ENCODE measurements at regions not wholly inside any gene's neighbourhood (a gene's known extent, or its start where the extent isn't known, plus 50 kb on each side); places are given as distances from the start of the nearest gene placed in this dataset.
"Not testable (repeated sequence)": the region's sequence is repeated elsewhere in the genome, so short reads cannot be mapped to it uniquely, and the experiment has no call there.

DNA sequence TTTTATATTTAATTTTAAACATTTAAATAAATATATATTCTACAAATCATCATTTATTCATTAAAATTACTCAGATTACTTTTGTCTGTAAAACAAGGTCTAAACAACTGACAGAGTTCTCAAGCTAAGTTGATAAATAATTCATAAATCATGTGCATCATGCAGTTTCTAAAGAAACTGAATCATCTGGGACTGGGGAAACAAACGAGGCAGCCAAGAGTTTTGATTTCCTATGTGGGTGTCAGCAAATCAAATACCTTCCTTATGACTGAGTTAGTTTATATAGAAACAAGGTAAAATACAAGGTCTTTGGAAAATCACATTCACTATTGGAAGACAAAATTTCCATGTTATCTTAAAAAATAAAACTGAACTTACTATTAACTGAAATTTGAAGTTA lies 149.9 kb upstream of the BEND6 start:
- DNase-seq (ENCODE audit: low read depth), result peak; percentile 35

DNA sequence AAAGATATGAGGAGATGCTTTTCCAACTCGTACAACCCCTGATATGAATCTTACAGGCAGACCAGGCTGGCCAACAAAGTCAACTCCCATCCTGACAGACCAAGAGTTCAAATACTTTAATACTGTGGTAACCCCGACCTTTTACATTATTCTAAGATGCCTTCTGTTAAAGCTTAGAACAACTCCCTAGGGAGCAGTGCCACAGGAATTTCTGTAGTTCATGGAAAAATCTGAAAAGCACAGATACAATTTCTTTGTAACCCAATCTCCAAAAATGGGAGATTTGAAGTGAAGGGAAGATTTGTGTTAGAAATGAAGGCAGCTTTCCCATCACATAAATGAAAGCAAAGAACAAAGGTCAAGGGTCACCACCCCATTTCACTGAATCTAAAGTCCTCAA lies 151.3 kb upstream of the BEND6 start:
- DNase-seq (ENCODE audit: low read depth), result peak; percentile 55

DNA sequence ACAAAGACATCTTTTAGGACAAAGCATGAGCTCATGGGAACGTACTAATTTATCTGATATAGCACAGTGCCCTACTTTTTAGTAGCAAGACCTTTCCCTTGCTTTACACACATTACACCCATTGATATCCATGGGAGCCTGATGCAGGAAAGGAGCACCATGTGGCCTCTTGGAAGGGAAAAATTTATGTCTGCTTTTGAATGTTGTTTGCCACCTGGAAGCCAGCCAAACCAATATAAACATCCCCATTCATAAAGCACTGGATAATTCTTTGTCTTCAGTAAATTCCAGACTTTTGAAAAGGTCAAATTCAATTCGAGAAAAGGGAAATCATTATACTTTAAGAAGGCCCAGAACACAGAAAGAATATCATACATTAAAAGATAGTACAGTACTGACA lies 152.3 kb upstream of the BEND6 start:
- DNase-seq (ENCODE audit: low read depth), result no peak

- no peak for DNase-seq (ENCODE audit: low read depth)
Observed at GRCh38 chr6:56799989-56800388, 154.9 kb upstream of the BEND6 start.

- DNase-seq (ENCODE audit: low read depth), result peak; percentile 51
Observed at GRCh38 chr6:56798163-56798562, 155.5 kb upstream of the DST start.

- DNase-seq (ENCODE audit: low read depth), result no peak
Observed at GRCh38 chr6:56796196-56796532, 153.5 kb upstream of the DST start.

GRCh38 chr6:56795466-56796195 lies 152.9 kb upstream of the DST start:
- no peak for DNase-seq (ENCODE audit: low read depth)

DNA sequence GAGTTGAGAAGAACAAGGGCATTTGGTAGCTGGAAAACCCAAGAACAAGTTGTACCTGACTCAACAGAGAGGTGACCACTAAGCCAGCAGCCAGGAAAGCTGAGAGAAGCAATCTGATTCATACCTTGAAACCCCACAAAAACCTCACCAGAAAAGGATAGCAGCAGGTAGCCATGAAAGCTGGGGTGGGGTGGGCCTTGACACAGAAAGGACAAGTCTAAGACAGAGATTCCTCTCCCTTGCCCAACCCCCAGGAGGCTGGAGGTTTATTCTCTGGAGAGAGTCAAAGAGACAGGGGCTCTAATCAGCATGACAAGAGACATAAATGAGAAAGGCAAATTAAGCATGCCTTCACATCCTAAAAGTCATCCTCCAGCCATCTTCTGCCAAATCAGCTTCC lies 151.7 kb upstream of the DST start:
- no peak for DNase-seq (ENCODE audit: low read depth)

DNA sequence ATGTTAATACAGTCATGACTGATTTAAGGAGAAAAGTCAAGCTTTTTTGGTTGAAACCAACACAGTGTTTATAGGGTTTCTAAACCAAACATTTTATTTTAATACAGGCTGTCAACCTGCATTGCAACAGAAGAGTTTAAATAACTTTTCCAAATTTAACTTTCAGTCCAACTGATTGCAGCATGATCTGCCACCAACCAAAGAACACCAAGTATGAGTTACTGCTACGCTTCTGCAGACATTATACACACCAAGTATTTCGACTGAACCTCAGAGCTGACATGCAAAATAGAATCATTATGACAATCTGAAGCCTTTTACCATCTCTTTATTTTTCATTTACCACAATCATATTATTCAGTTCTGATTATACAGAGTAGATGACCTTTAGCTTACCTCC lies 151.2 kb upstream of the DST start:
- DNase-seq (ENCODE audit: low read depth), result no peak

DNA sequence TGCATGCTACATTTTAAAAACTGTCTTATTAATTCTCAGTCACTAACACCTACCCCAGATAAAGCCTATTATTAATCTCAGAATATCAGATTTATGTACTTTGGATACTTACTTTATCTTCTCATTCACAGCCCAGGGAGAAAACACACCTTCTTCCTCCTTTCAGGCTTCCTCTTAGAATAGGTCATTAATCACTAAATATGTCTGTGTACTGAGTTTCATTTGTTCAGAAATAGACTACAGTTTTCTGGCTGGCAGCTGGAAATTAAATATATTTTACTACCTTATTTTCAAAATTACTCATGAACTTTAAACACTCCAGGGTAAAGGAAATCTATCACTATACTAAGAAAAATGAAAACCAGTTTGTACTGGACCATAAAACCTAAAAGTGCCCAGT lies 147.7 kb upstream of the DST start:
- DNase-seq (ENCODE audit: low read depth), result no peak

DNA sequence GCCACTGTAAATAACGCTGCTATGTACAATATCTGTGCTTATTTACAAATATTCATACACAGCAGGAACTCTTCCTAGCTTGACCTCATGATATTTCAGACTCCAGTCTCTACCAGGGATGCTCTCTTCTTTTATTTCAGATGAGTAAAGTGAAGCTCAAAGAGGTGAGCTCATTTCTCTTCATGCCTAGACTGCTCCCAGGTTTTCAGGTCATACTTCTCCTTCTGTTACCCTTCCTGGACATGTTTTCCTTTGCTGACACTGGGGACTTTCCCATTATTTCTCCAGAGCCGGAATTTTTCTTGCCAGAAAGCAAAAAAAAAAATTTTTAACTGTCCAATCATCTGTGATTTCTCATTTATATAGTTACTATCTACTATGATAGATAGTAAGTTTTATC lies 147.2 kb upstream of the DST start:
- no peak for DNase-seq (ENCODE audit: low read depth)

DNA sequence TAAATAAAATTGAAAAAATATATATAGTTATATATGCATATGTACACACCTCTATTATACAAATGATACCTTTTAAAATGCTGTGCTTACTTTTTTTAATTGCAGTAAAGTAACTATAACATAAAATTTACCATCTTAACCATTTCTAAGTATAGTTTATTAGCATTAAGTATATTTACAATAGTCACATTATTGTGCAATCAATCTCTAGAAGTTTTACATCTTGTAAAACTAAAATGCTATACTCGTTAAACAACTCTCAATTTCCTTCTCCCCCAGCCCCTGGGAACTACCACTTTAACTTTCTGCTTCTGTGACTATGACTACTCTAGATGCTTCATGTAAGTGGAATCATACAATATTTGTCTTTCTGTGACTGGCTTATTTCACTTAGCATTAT lies 146.7 kb upstream of the DST start:
- DNase-seq (ENCODE audit: low read depth), result no peak

DNA sequence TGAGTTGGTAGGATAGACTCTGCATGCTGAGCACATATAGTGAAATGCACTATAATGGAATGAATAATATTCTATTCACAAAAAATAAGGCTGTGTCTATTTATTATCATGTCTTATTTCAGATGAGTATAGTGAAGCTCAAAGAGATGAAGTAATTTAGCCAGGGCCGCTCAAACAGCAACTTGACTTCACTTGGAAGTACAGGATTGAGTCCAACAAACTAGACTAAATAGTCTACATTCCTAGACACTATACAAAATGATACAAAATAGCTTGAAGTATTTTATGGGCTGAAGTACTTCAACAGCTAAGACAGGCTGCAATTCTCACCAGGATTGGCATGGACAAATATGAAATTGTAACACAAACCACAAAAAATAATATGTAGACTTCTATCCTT lies 144.5 kb upstream of the DST start:
- no peak for DNase-seq (ENCODE audit: low read depth)

GRCh38 chr6:56786256-56786655 lies 143.6 kb upstream of the DST start:
- no peak for DNase-seq (ENCODE audit: low read depth)

- not testable (repeated sequence) for DNase-seq (ENCODE audit: low read depth)
Observed at GRCh38 chr6:56785536-56785935, 142.8 kb upstream of the DST start.

DNA sequence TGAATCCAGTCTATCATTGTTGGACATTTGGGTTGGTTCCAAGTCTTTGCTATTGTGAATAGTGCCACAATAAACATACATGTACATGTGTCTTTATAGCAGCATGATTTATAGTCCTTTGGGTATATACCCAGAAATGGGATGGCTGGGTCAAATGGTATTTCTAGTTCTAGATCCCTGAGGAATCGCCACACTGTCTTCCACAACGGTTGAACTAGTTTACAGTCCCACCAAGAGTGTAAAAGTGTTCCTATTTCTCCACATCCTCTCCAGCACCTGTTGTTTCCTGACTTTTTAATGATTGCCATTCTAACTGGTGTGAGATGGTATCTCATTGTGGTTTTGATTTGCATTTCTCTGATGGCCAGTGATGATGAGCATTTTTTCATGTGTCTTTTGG lies 137.4 kb upstream of the DST start:
- DNase-seq (ENCODE audit: low read depth), result not testable (repeated sequence)

DNA sequence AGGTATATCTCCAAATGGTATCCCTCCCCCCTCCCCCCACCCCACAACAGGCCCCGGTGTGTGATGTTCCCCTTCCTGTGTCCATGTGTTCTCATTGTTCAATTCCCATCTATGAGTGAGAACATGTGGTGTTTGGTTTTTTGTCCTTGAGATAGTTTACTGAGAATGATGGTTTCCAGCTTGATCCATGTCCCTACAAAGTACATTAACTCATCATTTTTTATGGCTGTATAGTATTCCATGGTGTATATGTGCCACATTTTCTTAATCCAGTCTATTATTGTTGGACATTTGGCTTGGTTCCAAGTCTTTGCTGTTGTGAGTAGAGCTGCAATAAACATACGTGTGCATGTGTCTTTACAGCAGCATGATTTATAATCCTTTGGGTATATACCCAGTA lies 135.8 kb upstream of the DST start:
- DNase-seq (ENCODE audit: low read depth), result not testable (repeated sequence)

DNA sequence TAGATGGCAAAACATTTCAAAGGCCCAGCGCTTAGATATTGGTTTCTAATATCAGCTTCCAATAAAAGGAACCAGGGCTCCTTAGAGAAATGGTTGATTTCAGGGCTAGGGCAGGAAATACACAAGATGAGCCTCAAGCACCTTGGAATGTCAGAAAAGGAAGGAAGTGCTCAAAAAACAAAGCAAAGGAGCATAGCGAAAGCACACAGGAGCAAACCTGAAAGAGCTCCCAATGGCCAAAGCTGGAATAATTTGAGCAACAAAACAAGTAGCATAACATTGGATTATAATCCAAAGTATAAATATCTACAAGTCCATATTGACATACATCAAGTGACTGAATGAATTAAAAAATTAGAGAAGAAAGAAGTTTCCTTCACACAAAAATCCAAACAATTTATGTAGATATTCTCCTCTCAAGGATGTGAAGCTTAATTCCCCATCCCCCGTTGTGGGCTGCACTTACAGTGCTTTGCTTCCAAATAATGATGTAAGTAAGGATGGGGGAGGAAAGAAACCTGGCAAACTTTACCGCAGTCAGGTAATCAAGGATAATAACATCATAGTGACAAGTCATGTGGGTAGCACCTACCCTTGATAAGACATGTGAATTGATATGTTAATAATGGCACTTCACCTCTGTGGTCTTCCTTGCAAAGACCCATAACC lies 132.9 kb upstream of the DST start:
- DNase-seq (ENCODE audit: low read depth), result no peak

DNA sequence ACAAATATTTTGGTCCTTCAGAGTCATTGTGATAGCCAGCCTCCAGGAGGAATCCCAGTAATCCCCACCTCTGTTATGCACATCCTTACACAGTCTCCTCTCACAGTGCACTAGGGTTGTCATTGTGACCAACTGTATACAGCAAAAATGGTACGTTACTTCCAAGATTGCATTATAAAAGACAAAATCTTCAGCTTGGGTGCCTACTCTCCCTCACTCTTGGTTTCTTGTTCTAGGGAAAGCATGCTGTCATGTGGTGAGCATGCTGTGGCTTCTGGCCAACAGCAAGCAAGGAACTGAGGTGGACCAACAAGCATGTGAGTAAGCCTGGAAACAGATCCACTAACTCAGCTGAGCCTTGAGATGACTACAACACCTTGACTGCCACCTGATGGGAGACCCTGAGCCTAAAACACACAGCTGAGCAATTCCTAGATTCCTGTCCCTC lies 130.1 kb upstream of the DST start:
- peak; percentile 46 for DNase-seq (ENCODE audit: low read depth)

GRCh38 chr6:56771929-56772607 lies 129.4 kb upstream of the DST start:
- DNase-seq (ENCODE audit: low read depth), result no peak

- DNase-seq (ENCODE audit: low read depth), result no peak
Observed at GRCh38 chr6:56771189-56771588, 128.5 kb upstream of the DST start.

DNA sequence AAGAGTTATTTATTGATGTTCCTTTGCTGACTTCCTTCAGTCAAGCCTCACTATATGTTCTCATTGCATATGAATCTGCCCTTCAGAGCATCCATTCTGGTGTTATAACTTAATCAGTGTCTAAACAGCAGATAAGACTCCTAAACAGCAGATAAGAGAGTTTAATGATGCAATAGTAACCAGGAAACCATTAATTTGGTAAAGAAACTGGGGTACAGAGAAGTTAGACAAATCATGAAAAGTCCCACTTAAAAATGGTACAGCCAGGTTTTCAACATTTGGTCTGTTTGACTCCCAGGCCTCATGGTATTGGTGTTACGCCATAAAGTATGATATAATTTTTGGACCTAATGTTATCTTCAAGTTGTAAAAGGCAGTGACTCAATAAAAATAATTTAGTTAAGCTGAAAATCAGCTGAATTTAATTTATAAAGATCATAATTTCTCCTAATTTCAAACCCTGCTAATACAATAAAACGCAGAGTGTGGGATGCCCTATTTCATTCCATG lies 127.4 kb upstream of the DST start:
- no peak for DNase-seq (ENCODE audit: low read depth)

DNA sequence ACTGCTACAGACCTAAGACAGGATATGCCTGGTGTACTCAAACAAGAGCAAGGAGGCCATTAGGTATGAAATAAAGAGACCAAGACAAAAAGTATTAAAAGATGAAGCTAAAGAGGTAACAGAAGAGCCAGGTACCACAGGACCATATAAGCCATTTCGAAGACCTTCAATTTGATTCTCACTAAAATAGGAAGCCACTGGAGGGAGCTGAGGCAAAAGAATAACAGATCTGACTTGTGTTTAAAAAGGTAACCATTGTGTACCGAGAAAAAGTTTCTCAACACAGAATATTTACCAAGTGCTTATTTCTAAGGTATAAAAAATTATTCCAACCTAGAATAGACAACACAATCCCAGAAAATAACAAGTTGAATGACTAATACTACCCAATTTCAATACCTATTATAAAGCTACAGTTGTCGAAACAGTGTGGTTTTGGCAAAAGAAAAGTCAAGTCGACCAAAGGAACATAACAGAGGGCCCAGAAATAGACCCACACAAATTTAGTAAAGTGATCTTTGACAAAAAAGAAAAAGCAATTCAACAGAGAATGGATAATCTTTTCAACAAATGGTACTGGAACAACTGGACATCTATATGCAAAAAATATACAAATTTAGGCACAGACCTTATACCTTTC lies 125.3 kb upstream of the DST start:
- DNase-seq (ENCODE audit: low read depth), result no peak
